Right atrium auricular region (tissue), 2 donors: ENCODE measurements at regions not wholly inside any gene's neighbourhood (a gene's known extent, or its start where the extent isn't known, plus 50 kb on each side); places are given as distances from the start of the nearest gene placed in this dataset.

Source experiments
- DNase-seq: peaks from one replicate; pipeline ENCODE4 v3.0.0-alpha.2; 2019; ENCODE audit warnings: low spot score
- H3K27ac ChIP-seq, 2 donors: fragments of 200-600 bp; sonication (generic); 1 replicate in 1 of 2; 2 replicates in 1 of 2; pipeline ENCODE4 v1.5.1; 2016 to 2019
- H3K27me3 ChIP-seq, 2 donors: fragments of 200-600 bp; sonication (generic); one replicate each; pipeline versions ENCODE4 v1.5.1 to v1.6.0; 2017 to 2019
- H3K36me3 ChIP-seq: fragments of 200-600 bp; sonication (generic); one replicate; pipeline ENCODE4 v1.5.1; 2016
- H3K4me1 ChIP-seq, 2 donors: fragments of 200-600 bp; sonication (generic); one replicate each; pipeline versions ENCODE4 v1.5.1 to v1.6.0; 2017 to 2019
- H3K4me3 ChIP-seq, 2 donors: fragments of 200-600 bp; sonication (generic); 1 replicate in 1 of 2; 2 replicates in 1 of 2; pipeline ENCODE4 v1.5.1; 2017 to 2019; ENCODE audit warnings: mild to moderate bottlenecking in 1 of 2, moderate library complexity in 1 of 2
- H3K9me3 ChIP-seq, 2 donors: fragments of 200-600 bp; sonication (generic); one replicate each; pipeline ENCODE4 v1.5.1; 2019
- CTCF ChIP-seq, 2 donors: fragments of 200-600 bp; sonication (generic); IDR thresholded peaks; one replicate each; pipeline ENCODE4 v1.5.1; 2019; ENCODE audit warnings: antibody characterized with exemption in 2 of 2

DNA sequence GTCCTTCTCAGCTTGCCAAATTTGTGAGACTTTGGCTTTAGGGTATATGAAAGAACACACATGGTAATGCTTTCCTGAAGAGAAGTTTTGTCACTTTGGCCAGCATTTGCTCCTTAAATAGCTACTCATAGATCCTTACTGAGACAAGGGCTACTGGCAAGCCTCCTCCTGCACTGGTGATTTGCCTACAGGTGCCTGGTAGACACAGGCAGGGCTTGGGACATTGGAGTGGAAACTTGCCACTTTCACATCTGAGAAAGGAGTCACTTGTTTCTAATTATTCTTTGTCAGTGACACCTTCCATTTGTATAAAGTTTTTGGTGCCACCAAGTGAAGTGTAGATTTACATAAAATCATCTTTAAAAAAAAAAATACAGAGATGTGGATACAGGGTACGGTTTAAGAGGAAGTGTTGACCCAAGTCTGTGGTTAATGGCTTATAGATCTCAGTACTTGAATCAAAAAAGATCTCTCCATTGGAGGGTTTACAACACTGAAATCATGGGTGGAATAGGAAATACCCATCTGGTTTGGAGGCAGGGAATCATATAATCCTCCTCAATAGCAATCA is 132.8 kb upstream of the GADL1 start:
- Histone ChIP-seq H3K4me3 (no peak overlapping the region), H3K4me1 (no peaks in the 10 kb centered on the region), H3K9me3 (peaks cover 0 to 18% of the 10 kb centered on the region in 2 donors), H3K36me3 (no peaks in the 10 kb centered on the region), H3K27me3 (no peaks in the 10 kb centered on the region), H3K27ac (no peak overlapping the region)
- DNase-seq = no peak
- no peak for TF ChIP-seq CTCF (IDR thresholded peaks at IDR 0.05)

DNA sequence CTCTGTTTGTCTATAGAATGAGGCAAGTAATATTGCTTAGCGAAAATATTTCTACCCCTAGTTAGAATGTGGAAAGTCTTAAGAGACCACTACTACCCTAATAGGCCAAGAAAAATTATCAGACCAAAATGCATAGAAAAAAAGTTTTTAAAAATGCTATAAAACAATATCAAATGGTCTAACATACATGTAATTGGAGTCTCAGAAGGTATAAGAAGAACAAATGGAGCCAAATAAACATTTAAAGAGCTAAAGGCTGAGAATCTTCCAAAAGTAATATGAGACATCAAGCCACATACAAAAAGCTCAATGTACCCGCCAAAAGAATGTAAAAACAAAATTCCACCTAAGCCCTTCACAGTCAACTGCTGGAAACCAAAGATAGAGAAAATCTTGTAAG is 133.5 kb upstream of the GADL1 start:
- no peak for DNase-seq
- no peak for TF ChIP-seq CTCF (IDR thresholded peaks at IDR 0.05)
- no peaks in the 10 kb centered on the region for H3K27me3 ChIP-seq

DNA sequence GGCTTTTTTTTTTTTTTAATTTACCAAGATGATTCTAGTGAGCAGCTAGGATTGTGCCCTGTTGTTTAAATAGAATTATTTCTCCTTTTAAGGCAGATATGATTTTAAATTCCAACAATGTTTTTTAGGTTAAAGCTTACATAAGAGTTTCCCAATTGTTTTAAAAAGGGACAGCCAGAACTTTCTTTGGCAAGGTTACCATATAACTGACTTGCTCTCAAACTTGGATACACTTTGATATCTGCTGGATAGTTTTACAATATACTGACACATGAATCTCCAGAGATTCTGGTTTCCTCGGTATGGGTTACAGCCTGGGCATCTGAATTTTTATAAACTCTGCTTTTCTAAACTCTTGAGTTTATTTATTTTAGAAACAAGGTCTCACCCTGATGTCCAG is 134.3 kb upstream of the GADL1 start:
- no peak for TF ChIP-seq CTCF (IDR thresholded peaks at IDR 0.05)

More for the DNA sequence above, 133.5 kb upstream of the GADL1 start:
- Histone ChIP-seq H3K4me3 (no peak overlapping the region), H3K4me1 (no peaks in the 10 kb centered on the region), H3K9me3 (peaks cover 0 to 18% of the 10 kb centered on the region in 2 donors), H3K36me3 (no peaks in the 10 kb centered on the region), H3K27ac (no peak overlapping the region)

GRCh38 chr3:31029706-31030105 is 135.2 kb upstream of the GADL1 start:
- Histone ChIP-seq H3K27me3 (no peaks in the 10 kb centered on the region), H3K9me3 (peaks cover 0 to 18% of the 10 kb centered on the region in 2 donors), H3K36me3 (no peaks in the 10 kb centered on the region), H3K4me1 (no peaks in the 10 kb centered on the region), H3K4me3 (no peak overlapping the region), H3K27ac (no peak overlapping the region)
- no peak for DNase-seq
- TF ChIP-seq CTCF (IDR thresholded peaks at IDR 0.05) = no peak

More for the DNA sequence above, 134.3 kb upstream of the GADL1 start:
- H3K4me3 ChIP-seq = no peak overlapping the region
- H3K36me3 ChIP-seq = no peaks in the 10 kb centered on the region
- no peak for DNase-seq
- no peaks in the 10 kb centered on the region for H3K27me3 ChIP-seq
- H3K27ac ChIP-seq = no peak overlapping the region
- H3K4me1 ChIP-seq = no peaks in the 10 kb centered on the region
- peaks cover 0 to 18% of the 10 kb centered on the region in 2 donors for H3K9me3 ChIP-seq

DNA sequence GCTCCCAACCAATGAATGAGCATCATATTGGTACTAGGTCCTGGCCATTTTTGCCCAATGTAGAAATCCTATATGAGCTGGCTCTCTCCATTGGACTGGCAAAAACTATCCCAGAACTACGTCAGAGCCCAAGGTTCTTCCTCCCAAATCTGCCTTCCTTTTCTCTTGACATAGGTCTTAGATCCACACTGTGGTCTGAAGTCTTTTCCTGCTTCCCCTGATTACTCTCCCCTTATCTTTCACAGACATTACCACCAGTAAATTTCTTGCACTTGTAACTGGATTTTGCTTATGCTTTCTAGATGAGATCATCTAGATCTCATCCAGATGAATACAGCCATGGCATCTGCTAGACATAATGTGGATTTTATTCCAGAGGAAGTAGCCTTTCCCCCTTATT is 141.2 kb upstream of the GADL1 start:
- H3K27ac ChIP-seq = no peak overlapping the region
- TF ChIP-seq CTCF (IDR thresholded peaks at IDR 0.05) = no peak
- no peaks in the 10 kb centered on the region for H3K36me3 ChIP-seq
- no peaks in the 10 kb centered on the region for H3K9me3 ChIP-seq
- no peaks in the 10 kb centered on the region for H3K27me3 ChIP-seq
- no peaks in the 10 kb centered on the region for H3K4me1 ChIP-seq
- H3K4me3 ChIP-seq = no peak overlapping the region
- DNase-seq = no peak

- no peaks in the 10 kb centered on the region for H3K4me1 ChIP-seq
- peaks cover 0 to 11% of the 10 kb centered on the region in 2 donors for H3K9me3 ChIP-seq
- no peak for DNase-seq
- H3K27me3 ChIP-seq = no peaks in the 10 kb centered on the region
- no peak for TF ChIP-seq CTCF (IDR thresholded peaks at IDR 0.05)
- no peaks in the 10 kb centered on the region for H3K36me3 ChIP-seq
- H3K4me3 ChIP-seq = no peak overlapping the region
- no peak overlapping the region for H3K27ac ChIP-seq
These were observed 143.8 kb upstream of the GADL1 start for GRCh38 chr3:31038086-31038739.
